ENCODE measurements at regions not wholly inside any gene's neighbourhood (a gene's known extent, or its start where the extent isn't known, plus 50 kb on each side); places are given as distances from the start of the nearest gene placed in this dataset.

- no peak for TF ChIP-seq CTCF (IDR thresholded peaks at IDR 0.05)
- no peak for TF ChIP-seq POLR2A (IDR thresholded peaks at IDR 0.05)
These were observed 355.8 kb downstream of the MEIS1 start for GRCh38 chr2:66790651-66791181.

All from Peyer's patch (tissue), 4 donors.